Mesodermal cell (in vitro differentiated cells): ENCODE measurements at regions not wholly inside any gene's neighbourhood (a gene's known extent, or its start where the extent isn't known, plus 50 kb on each side); places are given as distances from the start of the nearest gene placed in this dataset.
A peak's percentile ranks its signal among the peaks of the same experiment; 100 is the strongest.

Experiments
- H3K27ac ChIP-seq: 2 replicates; pipeline ENCODE4 v1.7.0; 2013; ENCODE audit warnings: mild to moderate bottlenecking, low read depth, low read length, moderate library complexity; ENCODE audit not compliant: severe bottlenecking
- H3K36me3 ChIP-seq: 2 replicates; pipeline ENCODE4 v1.7.1; 2013; ENCODE audit warnings: mild to moderate bottlenecking, low read length, moderate library complexity; ENCODE audit not compliant: control insufficient read depth, insufficient read depth
- H3K4me1 ChIP-seq: one replicate; pipeline ENCODE4 v1.7.1; 2013; ENCODE audit warnings: mild to moderate bottlenecking, low read length; ENCODE audit not compliant: insufficient read depth, control insufficient read depth, poor library complexity, severe bottlenecking
- H3K4me3 ChIP-seq: 2 replicates; pipeline ENCODE4 v1.7.0; 2013; ENCODE audit warnings: low read length, control low read depth, mild to moderate bottlenecking; ENCODE audit not compliant: insufficient read depth, poor library complexity, severe bottlenecking; ENCODE audit errors: extremely low read depth
- H3K9me3 ChIP-seq: 2 replicates; pipeline ENCODE4 v1.7.1; 2013; ENCODE audit warnings: mild to moderate bottlenecking, low read length, moderate library complexity; ENCODE audit not compliant: control insufficient read depth
- WGBS, 2 experiments: methylation state at CpG; one replicate each; pipeline ENCODE4 v1.1.5; 2013; ENCODE audit warnings: missing lambda C conversion rate in 2 of 2; ENCODE audit not compliant: insufficient coverage in 2 of 2; 5-methylcytosine and 5-hydroxymethylcytosine counted together

DNA sequence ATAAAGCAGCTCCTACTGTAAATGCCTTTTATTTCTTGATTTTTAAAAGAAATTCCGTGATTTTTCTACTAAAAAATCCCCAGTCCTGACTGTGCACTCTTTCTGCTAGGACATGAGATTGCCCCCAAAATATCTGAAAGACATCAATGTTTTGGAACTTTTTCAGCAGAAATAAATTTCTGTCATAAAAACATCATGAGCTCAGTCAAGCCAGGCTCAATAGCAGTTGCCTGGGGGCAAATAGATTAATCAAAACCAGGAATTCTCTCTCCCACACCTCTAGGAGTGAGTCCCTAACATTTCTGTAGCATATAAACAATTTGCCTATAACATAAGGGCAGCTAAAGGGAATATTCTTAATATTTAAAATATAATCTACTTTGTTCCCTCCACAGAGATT is 654.1 kb downstream of the PTPRC start:
- no peaks in the 10 kb centered on the region for H3K36me3 ChIP-seq
- no peak overlapping the region for H3K27ac ChIP-seq
- no peaks in the 10 kb centered on the region for H3K9me3 ChIP-seq
- WGBS, 2 experiments: 80% methylated on average over 1 of the region's 1 CpG; no CpG with 5 or more reads in 1 of the 2 experiments
- no peak overlapping the region for H3K4me3 ChIP-seq
- H3K4me1 ChIP-seq: peaks cover 13% of the 10 kb centered on the region

GRCh38 chr1:199295107-199295506 is 656.3 kb downstream of the PTPRC start:
- Histone ChIP-seq H3K4me1 (peaks cover 13% of the 10 kb centered on the region), H3K36me3 (no peaks in the 10 kb centered on the region), H3K4me3 (no peak overlapping the region), H3K27ac (no peak overlapping the region), H3K9me3 (no peaks in the 10 kb centered on the region)
- 80 to 100% methylated on average over 1 of the region's 3 CpGs for WGBS, 2 experiments

DNA sequence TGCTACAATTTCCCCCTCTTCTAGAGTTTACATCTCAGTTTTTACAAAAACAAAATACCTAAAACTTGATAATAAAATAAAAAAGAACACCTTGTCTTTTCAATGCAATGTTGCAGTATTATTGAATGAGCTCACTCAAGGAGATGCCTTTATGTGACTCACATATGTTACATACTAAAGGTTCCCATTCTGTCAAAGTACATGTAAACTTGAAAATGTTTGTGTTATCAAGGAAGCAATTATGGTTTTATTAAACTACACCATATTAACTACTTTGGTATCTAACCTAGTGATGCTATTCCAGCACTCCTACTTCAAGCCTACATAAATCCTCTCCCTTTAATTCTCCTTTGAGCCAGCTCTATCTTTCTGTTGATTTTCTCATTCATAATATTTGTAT is 658.3 kb downstream of the PTPRC start:
- Histone ChIP-seq H3K27ac (no peak overlapping the region), H3K4me3 (no peak overlapping the region), H3K36me3 (no peaks in the 10 kb centered on the region), H3K9me3 (no peaks in the 10 kb centered on the region), H3K4me1 (peaks cover 4% of the 10 kb centered on the region)

- WGBS, 2 experiments: 50 to 56% methylated on average over 1 to 2 of the region's 3 CpGs
Observed at GRCh38 chr1:199297887-199298286, 659.0 kb downstream of the PTPRC start.

GRCh38 chr1:199298825-199299224 is 660.0 kb downstream of the PTPRC start:
- no CpG with 5 or more reads among the region's 3 CpGs for WGBS, 2 experiments
- no peaks in the 10 kb centered on the region for H3K9me3 ChIP-seq
- H3K27ac ChIP-seq: peak overlapping the region; percentile 75
- H3K4me3 ChIP-seq: no peak overlapping the region
- H3K4me1 ChIP-seq: peaks cover 4% of the 10 kb centered on the region
- no peaks in the 10 kb centered on the region for H3K36me3 ChIP-seq

More at GRCh38 chr1:199297887-199298286, 659.0 kb downstream of the PTPRC start:
- Histone ChIP-seq H3K4me1 (peaks cover 4% of the 10 kb centered on the region), H3K4me3 (no peak overlapping the region), H3K27ac (peak overlapping the region; percentile 31), H3K9me3 (no peaks in the 10 kb centered on the region), H3K36me3 (no peaks in the 10 kb centered on the region)

- peaks cover 4% of the 10 kb centered on the region for H3K4me1 ChIP-seq
- no peaks in the 10 kb centered on the region for H3K36me3 ChIP-seq
- no peak overlapping the region for H3K4me3 ChIP-seq
- no peaks in the 10 kb centered on the region for H3K9me3 ChIP-seq
- no peak overlapping the region for H3K27ac ChIP-seq
Observed at GRCh38 chr1:199301472-199302217, 662.8 kb downstream of the PTPRC start.

- H3K4me1 ChIP-seq: peaks cover 3% of the 10 kb centered on the region
- H3K4me3 ChIP-seq: no peak overlapping the region
- no peak overlapping the region for H3K27ac ChIP-seq
- no peaks in the 10 kb centered on the region for H3K9me3 ChIP-seq
- no peaks in the 10 kb centered on the region for H3K36me3 ChIP-seq
Observed at GRCh38 chr1:199302554-199302953, 663.7 kb downstream of the PTPRC start.

DNA sequence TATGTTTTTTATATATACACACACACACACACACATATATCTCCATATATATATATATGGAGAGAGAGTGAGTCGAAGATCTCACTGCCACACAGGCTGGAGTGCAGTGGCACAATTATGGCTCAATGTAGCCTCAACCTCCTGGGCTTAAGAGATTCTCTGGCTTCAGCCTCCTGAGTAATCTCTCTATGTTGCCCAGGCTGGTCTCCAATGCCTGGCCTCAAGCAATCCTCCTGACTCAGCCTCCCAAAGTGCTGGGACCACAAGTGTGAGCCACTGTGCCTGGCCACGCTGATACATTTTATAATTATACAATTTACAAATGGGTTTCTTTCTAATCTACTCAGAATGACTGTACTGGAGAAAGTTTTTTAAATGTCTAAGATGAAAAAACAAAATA is 664.2 kb downstream of the PTPRC start:
- no peak overlapping the region for H3K4me3 ChIP-seq
- H3K36me3 ChIP-seq: no peaks in the 10 kb centered on the region
- no CpG with 5 or more reads among the region's 2 CpGs for WGBS, 2 experiments
- no peaks in the 10 kb centered on the region for H3K4me1 ChIP-seq
- H3K9me3 ChIP-seq: no peaks in the 10 kb centered on the region
- H3K27ac ChIP-seq: no peak overlapping the region

DNA sequence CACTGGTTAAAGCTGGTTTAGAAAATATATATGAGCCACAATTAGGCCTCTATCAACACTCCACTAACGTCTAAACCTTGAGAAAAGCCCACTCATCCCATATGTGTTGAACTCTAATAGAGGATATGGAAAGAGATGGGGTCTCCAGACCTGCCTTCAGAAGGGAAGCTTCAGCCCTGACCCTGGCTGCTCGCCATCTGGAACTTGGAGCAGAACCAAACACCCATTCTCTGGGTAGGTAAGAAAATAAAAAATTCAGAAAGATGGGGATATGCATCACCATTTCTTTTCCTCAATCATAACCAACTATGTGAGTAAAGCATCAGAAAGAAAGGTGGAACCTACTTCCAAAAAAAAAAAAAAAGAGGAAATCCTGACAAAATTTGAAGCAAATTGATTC is 666.2 kb downstream of the PTPRC start:
- WGBS, 2 experiments: 67% methylated on average over 1 of the region's 2 CpGs; no CpG with 5 or more reads in 1 of the 2 experiments
- Histone ChIP-seq H3K27ac (no peak overlapping the region), H3K4me3 (no peak overlapping the region), H3K4me1 (no peaks in the 10 kb centered on the region), H3K9me3 (no peaks in the 10 kb centered on the region), H3K36me3 (no peaks in the 10 kb centered on the region)

- Histone ChIP-seq H3K36me3 (no peaks in the 10 kb centered on the region), H3K9me3 (no peaks in the 10 kb centered on the region), H3K4me1 (no peaks in the 10 kb centered on the region), H3K27ac (no peak overlapping the region), H3K4me3 (no peak overlapping the region)
- 100% methylated on average over 2 of the region's 6 CpGs; no CpG with 5 or more reads in 1 of the 2 experiments for WGBS, 2 experiments
Observed at GRCh38 chr1:199307496-199308264, 668.8 kb downstream of the PTPRC start.

DNA sequence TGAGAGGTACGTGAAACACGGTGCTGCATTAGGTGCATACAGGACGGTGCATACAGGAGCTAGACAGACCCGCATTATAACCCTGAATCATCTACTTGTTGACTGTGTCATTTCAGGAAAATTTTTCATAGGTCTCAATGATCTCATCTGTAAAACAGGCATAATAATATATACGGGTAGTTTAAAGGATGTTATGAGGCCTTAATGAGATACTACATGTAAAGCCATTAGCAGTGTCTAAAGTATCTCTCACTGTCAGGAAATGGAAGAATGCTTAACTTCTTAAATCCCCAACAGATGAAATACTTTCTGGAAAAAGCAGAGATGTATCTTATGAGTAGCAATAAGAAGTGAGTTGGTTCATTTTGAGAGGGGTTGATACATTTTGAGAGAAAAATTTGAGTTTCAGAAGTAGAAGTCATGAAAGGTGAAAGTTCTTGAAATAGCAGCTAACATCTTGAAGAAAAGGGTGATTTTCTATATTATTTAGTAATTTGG is 669.6 kb downstream of the PTPRC start:
- no peak overlapping the region for H3K4me3 ChIP-seq
- H3K9me3 ChIP-seq: no peaks in the 10 kb centered on the region
- WGBS, 2 experiments: 93 to 96% methylated on average over 3 to 4 of the region's 5 CpGs
- H3K4me1 ChIP-seq: no peaks in the 10 kb centered on the region
- H3K36me3 ChIP-seq: no peaks in the 10 kb centered on the region
- H3K27ac ChIP-seq: no peak overlapping the region
